GM18909 (cell line): ENCODE measurements at regions not wholly inside any gene's neighbourhood (a gene's known extent, or its start where the extent isn't known, plus 50 kb on each side); places are given as distances from the start of the nearest gene placed in this dataset.

Source experiments
- ATAC-seq: cut with Tn5 transposase; IDR thresholded peaks from one replicate; pipeline ENCODE4 v1.9.1; 2021; ENCODE audit warnings: mild to moderate bottlenecking; ENCODE audit not compliant: unreplicated experiment, poor library complexity

DNA sequence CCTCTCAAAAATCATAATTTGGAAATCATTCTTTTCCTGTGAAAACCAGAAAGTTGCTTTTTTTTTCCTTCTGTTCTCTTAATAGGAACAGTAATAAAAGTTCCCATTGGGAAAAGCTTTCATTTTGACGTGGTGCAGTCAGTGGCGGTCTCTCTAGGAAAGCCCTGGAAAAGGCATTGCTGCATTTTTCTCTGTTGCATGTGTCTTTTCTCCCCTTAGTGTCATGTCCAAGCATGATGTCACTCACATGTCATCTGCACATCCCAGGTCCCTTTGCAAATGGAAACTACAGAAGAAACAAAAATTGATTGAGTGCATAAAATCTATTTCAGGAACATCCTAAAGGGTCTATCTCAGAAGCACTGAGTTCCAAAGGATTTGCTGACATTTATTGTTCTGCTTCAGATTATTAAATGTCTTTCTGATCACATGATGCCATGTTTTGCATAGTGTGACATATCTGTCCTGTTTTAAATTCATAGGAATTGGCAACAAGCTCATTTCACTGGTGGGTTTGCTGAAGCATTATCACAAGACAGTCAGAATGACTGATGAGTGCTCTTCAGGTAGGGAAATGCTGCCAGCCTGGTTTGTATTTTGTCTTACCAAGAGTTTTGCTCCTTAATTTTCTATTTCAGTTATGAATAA lies 208.7 kb downstream of the SOX4 start:
- no peak for ATAC-seq

DNA sequence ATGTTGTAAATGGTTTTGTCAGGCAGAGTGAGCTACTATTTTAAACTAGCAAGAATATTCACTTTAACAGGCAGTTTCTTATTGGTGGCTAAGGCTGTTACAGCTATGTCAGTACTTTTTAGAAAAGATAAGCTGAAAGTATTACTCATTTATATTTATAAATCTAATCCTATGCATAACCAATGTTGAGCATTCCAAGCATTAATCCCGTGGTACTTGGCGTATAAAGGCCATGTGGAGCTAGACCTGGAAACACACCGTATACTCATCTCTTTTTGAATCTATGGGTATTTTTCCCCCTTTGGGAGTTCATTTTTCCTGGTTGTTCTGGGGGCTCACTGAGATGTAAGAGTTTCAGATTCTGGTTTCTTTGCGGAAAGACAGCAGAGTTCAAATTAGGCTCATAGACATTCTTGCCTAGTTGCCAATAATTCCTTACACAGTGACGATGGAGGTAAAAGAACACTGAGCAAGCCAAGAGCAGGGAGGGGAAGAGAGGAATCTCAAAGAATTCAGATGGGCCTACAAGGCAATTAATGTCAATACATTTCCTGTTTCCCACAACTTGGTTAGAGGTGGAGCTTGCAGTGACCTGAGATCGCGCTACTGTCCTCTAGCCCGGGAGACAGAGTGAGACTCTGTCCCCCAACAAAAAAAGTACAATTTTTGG lies 211.5 kb downstream of the SOX4 start:
- no peak for ATAC-seq

DNA sequence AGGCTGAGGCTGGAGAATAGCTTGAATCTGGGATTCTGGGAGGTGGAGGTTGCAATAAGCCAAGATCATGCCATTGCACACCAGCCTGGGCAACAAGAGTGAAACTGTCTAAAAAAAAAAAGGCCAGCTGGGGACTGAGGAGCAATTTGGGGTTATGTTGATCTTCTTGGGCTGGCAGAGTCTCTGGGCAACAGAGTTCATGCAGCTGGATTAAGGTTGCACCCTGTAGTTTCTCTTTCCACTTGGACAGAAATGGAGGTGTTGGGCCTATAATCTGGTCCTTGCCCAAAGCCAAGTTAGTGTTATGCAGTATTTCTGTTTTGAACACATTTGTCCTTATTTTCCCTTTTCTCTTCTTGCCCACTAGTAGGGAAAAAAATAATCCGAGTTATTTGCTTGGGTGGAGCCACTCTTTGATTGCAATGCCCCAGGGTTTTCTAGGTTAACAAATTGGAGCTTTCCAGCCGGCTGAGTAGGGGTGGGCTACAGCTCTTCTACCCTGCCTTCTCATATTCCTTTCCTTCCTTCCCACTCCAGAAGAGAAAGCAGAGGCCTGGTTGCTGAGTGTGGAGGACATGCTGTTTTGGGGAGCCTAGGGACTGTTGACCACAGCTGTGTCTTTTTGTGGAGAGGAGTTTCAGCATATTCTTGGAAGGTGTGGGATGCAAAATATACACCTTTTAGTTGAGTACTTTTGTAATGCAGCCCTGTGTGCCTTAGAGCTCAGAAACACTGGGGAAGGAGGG lies 213.9 kb downstream of the SOX4 start:
- no peak for ATAC-seq

DNA sequence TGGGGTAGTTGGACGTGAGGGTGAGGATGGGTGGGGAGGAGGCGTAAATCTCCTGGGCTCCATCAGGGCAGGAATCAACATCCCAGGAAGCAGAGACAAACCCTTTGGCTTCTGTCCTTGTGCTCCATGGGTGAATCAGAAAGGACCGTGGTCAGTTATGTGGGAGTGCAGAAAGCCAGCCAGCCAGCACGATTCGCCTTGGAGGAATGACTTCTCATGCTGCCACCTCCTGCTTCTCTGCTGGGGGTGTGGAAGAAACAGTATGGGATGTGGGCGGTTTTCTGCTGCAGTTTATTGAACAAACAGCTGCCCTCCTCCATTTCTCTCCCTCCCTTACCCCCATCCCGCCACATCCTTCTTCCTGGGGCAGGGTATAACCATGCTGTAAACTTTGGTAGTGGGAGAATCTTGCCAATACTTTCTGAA lies 214.5 kb downstream of the SOX4 start:
- ATAC-seq: no peak

DNA sequence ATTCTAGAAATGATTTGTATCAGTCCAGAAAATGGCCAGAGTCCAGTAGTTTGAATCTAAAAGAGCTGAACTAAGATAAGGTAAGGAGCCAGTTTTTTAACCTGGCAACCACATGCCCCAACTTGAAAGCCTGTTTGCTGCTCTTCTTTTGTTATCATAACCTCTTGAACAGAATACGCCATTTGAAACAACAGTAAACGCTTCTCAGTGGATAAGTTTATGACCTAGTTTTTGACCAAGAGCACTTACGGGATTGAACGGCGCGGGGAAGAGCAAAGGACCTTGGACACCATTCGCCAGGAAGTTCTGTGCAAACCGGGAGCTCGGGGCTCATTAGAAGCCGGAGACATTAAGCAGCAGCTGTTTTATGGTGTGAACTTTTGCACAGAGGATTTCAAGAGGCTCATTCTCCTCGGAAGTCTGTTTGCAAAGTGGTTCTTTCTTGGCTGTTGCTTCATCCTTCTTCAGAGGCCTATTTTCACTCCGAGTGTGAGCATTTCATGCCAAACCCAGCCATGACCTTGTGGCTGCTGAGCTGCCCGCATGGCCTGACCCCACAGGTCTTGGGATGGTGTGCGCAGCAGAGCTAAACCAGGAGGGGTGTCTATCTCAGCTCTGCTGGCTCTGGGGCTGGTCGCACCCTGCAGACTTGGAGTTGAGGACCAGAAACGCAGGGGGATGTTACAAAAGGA lies 215.1 kb downstream of the SOX4 start:
- ATAC-seq: no peak

DNA sequence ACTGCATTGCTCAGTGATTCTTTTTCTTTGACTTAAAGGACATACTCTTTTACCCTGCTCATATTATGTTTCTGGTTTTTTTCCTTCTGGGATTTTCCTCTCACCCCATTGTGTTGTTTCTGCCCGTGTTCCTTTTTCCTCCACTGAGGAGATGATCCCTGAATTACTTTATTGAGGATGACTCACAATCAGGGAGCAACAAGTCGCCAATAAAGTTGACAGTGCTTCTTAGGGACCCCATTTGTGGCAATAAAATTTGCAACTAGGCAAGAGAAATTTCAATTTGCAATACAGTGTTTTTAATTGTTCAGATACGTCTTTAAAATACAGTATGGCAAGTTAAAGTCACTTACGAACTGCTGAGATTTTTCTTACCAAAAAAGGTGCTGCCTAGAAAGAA lies 217.9 kb downstream of the SOX4 start:
- ATAC-seq: no peak

DNA sequence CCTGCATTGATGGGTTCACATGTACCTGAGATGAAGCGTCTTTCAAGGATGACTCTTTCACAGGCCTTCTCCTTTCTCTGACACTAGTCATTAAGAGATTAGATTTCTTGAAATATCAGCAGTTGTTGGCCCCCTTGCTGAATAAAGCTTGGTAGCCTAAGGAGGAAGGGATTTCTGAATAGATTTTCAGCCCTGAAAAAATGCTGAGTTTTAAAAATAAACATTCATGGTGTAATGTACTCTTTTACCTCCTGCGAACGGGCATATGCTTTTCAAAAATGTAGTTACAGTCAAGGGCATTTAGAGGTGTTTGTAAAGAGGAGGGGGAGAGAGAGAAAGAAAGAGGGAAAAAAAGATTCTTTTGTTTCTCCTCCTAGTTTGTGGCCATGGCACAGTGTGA lies 222.7 kb downstream of the SOX4 start:
- ATAC-seq: no peak

DNA sequence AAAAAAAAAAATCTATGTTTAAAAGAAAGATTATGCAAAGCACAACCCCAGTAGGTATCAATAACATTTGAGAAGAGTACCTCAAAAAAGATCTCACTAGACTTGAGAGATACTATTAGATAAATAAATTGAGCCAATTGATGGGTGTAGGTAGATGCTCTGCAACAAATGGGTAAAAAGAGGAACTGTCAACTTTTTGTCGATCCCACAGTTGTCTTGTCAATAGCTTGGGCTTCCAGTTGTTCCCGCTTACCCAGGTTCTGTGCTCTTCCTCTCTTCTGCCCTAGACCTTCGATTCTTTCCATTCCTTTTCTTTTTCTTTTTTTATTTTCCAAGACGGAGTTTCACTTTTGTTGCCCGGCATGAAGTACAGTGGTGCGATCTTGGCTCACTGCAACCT lies 226.9 kb downstream of the SOX4 start:
- ATAC-seq: no peak

DNA sequence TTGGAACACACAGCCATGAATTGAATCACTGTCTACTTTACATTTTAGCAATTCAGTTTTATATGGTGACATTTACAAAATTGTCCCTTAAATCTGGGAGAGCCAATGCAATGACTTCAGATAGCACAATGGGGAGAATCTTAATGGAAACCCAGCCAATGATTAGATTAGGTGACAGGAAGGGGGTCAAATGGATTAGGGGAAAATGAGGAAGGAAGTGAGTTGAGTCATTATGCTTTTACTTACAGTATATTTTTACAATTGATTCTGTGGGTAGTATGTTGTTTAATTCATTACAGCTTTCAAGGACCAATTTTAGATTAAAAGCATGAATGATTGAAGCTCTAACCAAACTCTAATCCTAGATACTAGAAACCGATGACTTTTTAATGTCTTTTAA lies 229.8 kb downstream of the SOX4 start:
- no peak for ATAC-seq

DNA sequence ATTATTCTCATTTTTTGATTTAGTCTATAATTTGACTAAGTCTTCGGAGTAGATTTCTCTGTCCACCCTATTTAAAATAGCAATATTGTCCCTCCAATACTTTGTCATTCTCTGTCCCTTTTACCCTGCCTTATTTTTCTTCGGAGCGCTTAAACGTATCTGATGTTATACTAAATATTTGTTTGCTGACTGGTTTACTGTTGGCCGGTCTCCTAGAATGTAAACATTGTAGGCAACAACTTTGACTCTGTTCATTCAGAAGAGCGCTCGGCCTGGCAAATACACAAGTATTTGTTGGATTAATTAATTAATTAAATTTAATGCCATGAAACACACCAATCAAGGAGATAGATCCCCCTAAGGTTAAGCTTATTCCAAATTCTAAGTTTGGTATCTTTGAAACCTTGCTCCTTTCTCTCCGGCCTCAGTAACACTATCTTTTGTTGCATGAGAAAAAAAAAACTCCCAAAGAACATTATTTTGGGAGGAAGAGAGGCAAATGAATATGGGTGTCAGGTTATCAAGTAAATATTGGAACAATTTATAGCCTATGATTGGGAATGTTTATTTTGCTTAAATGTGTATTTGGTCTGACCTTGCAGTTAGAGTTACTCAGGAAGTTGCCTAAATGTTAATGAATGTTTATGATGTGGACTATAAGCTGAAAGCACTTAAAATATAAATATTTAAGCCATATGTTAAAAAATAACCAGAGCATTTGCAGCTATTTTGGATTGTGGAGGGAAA lies 231.1 kb downstream of the SOX4 start:
- ATAC-seq: no peak

DNA sequence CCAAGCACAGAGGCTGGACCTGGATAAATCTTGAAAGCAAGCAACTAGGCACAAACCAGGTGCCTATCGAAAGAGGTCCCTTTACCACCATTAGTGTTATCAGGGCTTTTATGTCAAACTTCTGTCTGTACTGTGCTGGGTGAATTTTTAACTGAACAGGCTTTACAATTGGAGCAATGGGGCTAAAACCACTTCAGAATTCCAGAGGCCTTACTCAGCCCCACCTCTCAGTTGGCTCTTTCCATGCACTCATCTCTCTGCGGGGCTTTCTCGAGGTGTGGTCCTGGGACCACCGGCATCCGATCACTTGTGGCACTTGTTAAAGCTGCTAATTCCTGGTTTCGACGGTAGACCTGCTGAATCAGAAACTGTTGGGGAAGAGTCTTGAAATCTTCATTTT lies 232.5 kb downstream of the SOX4 start:
- ATAC-seq: no peak

DNA sequence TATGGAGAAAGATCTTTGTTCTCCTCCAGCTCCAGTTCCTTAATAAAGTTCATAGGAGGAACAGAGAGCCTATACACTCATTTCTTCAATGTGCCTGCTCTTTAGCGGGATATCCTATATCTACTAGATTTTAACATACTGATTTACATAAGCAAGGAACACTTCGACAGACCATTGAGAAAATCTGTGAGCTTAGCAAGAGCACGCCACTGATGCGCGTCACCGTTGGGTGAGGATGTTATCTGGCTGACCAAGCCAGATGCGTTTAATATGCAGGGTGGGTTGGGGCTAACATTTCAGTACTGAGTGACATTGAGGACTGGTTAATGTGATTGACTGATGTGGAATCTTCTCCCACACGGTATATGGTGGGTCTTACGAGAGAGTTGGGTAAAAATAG lies 233.4 kb downstream of the SOX4 start:
- ATAC-seq: no peak

DNA sequence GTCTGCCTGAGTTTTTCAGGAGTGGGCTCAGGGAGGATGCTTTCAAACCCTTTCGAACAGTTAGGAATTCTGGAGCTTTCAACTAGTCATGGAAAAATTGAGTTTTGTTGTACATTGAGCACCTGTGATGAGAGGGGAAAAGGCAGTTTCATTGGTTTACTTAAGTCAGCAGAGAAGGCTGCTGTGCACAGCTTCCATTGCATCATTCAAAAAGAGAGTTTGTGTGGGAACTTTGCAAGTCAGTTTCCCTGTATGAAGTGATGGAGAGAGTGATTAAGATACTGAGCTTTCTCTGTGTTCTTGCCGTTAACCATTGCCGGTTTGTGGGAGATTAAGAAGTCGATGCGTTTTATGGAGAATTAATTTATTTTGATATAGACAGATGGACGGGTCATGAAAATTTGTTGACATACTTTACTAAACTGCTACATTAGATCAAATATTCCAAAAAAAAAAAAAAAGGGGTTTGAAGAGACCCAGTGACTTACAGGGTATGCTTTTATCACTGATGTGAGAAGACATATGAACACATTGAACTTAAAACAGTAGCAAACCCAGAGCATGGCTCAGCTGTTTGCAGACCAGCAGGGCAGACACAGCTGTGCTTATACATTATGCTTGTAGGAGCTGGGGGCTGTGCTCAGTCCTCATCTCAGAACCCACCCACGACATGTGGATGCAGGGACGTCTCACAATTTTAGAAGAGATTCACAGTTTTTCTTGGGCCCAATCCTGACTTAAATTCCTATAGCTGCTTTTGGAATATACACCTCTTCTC lies 234.1 kb downstream of the SOX4 start:
- ATAC-seq: no peak

DNA sequence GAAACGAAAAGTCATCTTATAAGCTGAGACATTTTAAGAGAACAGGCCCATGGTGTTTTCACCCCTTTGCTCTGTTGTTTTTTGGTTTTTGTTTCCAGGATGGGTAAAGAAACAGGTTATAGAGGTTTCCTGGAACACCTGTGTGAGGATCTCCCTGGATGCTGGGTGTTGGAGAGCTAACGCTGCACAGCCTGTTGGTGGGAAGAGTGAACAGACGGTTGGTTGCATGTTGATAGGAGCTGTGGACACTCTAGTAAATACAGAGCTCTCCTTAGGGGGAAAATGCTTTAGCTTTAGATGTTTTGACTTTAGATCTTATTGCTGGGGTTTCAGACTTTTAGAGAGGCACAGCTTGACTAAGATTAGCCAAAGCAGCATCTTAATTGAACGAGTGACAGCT lies 235.2 kb downstream of the SOX4 start:
- no peak for ATAC-seq

DNA sequence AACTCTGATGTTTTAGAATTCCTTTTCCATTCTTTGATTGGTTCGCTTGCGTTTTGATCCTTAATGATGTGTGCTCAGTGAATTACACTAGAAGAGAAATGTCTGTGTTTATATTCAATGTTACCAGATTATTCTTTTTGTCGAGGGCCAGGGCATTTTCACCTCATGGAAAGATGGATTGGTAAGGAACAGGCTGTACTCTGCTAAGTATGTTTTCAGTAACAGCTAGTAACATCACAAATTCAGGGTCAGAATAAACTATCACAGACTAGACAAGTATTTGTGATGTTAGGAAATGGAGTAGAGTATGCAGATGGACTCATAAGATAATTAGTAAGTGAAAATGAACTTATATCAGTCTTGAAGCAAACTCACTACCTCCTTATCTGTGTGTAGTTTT lies 235.6 kb downstream of the SOX4 start:
- no peak for ATAC-seq

DNA sequence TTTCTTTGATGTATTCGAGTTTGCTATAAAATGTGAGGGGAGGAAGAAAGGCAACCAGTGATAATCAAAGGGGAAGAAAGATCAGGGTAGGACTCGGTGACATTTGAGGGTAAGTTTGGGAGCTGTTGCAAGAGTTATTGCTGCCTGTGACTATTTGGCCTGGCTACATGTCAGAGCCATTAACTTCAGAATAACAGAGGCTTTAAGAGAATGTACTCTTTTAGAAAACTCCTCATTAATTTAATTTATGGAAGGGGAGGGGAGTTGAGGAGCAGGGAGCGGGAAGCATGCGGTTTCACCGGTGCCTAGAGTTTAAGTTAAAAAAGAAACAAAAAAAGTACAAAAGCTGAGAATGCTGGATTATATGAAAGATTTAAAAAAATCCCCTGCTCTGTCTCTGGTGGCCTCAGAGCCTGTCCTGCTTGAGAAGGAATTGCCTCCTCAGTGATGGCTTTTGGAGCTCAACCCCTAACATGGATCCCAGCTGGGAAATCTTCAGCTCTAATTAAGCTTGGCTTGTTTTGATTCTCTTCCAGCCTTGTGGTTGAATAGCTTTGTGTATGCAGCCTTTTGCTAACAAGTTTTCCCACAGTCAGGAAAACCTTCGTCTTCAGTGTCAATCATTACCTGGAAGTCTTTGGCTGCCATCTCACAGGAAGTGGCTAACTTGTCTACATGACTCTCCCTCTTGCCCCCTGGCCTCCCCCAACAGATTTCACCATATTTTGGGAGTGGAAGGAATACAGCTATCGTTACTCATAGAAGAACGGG lies 238.2 kb downstream of the SOX4 start:
- ATAC-seq: no peak

DNA sequence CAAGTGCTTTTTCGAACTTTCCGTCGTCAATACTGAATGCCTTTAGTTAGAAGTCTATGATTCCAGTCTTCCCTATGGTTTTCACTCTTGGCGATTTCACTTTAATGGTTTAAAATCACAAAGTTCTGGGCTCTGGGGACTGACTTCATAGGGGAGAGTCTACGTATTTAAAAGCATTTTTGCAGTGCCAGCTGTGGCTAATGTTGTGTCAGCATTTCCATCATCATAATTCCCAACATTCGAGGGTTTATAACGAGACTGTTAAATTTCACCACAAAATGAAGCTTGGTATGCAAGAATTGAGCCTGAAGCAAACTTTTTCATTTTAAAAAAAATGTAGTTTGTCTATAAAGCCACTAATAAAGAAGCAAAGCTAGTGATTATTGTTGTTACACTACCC lies 242.7 kb downstream of the SOX4 start:
- ATAC-seq: no peak

DNA sequence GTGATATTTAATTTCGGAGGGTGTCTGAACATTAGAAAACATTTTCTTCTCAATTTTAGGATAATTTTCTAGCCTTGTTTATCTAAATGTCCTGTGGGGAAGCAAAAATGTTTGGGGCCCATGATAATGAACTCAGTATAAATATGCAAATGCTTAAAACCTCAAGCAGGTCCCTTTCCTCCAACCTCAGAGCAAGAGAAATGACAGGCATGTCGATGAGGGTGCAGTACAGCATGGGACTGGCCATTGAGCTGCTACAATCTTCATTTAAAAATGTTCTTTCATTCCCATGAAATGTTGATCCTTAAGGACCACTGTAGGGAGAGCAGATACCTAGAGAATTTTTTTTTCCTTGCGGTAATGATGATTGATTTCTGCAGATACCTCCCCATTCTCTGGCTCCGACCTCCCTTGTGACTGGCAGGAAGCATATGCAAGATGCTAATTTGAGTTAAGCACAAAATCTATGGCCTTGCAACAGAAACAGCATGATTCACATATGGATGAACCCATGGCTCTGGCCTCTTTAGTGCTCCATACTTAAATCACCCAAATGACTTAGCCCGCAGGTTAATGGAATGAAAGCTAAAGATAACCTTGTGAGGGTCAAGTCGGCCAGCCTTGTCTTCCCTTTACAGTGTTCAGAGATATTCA lies 243.3 kb downstream of the SOX4 start:
- ATAC-seq: no peak
